ENCODE measurements at regions not wholly inside any gene's neighbourhood (a gene's known extent, or its start where the extent isn't known, plus 50 kb on each side); places are given as distances from the start of the nearest gene placed in this dataset.

- no peaks in the 10 kb centered on the region for H3K4me1 ChIP-seq (ENCODE audit: control insufficient read depth, insufficient read depth, low read length)
- H2AFZ ChIP-seq (ENCODE audit: control insufficient read depth, low read depth, low read length) = no peak overlapping the region
- in situ Hi-C loops (cut with MboI) = no loop called here
- no peaks in the 10 kb centered on the region for H3K79me2 ChIP-seq (ENCODE audit: control insufficient read depth, insufficient read depth, low read length)
- DNase-seq (ENCODE audit: low read depth, low spot score) (no peak), ATAC-seq (no peak), FAIRE-seq (no peak)
- H3K9me3 ChIP-seq (replicated peaks; ENCODE audit: control insufficient read depth, insufficient read depth, low read length) = no peaks in the 10 kb centered on the region
- no peak for TF ChIP-seq EZH2 (IDR thresholded peaks at IDR 0.05; ENCODE audit: borderline replicate concordance, control insufficient read depth, low read depth, low read length)
- TF ChIP-seq ZNF622 (IDR thresholded peaks at IDR 0.05) = no peak
- no peak for TF ChIP-seq EGR1 (IDR thresholded peaks at IDR 0.05; ENCODE audit: borderline replicate concordance in 1 of 2, low read depth in 2 of 2, low read length in 2 of 2)
- TF ChIP-seq JUNB (IDR thresholded peaks at IDR 0.05) = no peak
- TF ChIP-seq FOXK2 (IDR thresholded peaks at IDR 0.05) = no peak
- TF ChIP-seq, protein P1, sequence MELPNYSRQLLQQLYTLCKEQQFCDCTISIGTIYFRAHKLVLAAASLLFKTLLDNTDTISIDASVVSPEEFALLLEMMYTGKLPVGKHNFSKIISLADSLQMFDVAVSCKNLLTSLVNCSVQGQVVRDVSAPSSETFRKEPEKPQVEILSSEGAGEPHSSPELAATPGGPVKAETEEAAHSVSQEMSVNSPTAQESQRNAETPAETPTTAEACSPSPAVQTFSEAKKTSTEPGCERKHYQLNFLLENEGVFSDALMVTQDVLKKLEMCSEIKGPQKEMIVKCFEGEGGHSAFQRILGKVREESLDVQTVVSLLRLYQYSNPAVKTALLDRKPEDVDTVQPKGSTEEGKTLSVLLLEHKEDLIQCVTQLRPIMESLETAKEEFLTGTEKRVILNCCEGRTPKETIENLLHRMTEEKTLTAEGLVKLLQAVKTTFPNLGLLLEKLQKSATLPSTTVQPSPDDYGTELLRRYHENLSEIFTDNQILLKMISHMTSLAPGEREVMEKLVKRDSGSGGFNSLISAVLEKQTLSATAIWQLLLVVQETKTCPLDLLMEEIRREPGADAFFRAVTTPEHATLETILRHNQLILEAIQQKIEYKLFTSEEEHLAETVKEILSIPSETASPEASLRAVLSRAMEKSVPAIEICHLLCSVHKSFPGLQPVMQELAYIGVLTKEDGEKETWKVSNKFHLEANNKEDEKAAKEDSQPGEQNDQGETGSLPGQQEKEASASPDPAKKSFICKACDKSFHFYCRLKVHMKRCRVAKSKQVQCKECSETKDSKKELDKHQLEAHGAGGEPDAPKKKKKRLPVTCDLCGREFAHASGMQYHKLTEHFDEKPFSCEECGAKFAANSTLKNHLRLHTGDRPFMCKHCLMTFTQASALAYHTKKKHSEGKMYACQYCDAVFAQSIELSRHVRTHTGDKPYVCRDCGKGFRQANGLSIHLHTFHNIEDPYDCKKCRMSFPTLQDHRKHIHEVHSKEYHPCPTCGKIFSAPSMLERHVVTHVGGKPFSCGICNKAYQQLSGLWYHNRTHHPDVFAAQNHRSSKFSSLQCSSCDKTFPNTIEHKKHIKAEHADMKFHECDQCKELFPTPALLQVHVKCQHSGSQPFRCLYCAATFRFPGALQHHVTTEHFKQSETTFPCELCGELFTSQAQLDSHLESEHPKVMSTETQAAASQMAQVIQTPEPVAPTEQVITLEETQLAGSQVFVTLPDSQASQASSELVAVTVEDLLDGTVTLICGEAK (IDR thresholded peaks at IDR 0.05; ENCODE audit: borderline replicate concordance) = no peak
- H3K27me3 ChIP-seq (replicated peaks in 1 of 2; ENCODE audit: control insufficient read depth in 2 of 2, insufficient read depth in 2 of 2, low read length in 1 of 2) = no peaks in the 10 kb centered on the region
- no peak overlapping the region for H3K4me2 ChIP-seq (ENCODE audit: control insufficient read depth, insufficient read depth)
- 6% methylated on average over 6 of the region's 6 CpGs for WGBS (ENCODE audit: insufficient coverage, insufficient replicate concordance, low lambda C conversion rate, missing lambda C conversion rate)
- ChIA-PET RAD21 (ENCODE audit: unreplicated experiment) (no interaction called here), POLR2A (no interaction called here), SMC1A (ENCODE audit: uncharacterized antibody, unreplicated experiment) (interaction anchor here (0.8 to 3.2 kb wide), 6 partner anchors 8 to 35 kb away, joined by 3 to 10 read pairs (median 3); no protein-coding TSS in a partner anchor), CTCF (no interaction called here)
- no TSS peak for BruUV-seq (replicated peaks)
- no peak overlapping the region for H3K4me3 ChIP-seq
- no peaks in the 10 kb centered on the region for H3K36me3 ChIP-seq (ENCODE audit: control insufficient read depth in 2 of 2, insufficient read depth in 2 of 2, low read length in 1 of 2)
- intact Hi-C loops (cut with micrococcal nuclease; ENCODE audit: unreplicated experiment) = no loop called here
- H3K9ac ChIP-seq (ENCODE audit: control insufficient read depth, insufficient read depth, low read length) = no peak overlapping the region
- H3K27ac ChIP-seq (ENCODE audit: control insufficient read depth, insufficient read depth) = no peak overlapping the region
- no peaks in the 10 kb centered on the region for H4K20me1 ChIP-seq (ENCODE audit: control insufficient read depth, insufficient read depth)
These were observed 271.8 kb downstream of the ZIC1 start for GRCh38 chr3:147680837-147681483.
